A549 (cell line): ENCODE measurements at regions not wholly inside any gene's neighbourhood (a gene's known extent, or its start where the extent isn't known, plus 50 kb on each side); places are given as distances from the start of the nearest gene placed in this dataset.

Experiments used
- ELK1 ChIP-seq: fragments of 150-350 bp; IDR thresholded peaks from 2 replicates; pipeline ENCODE4 v1.6.1; 2014; ENCODE audit warnings: low read depth, mild to moderate bottlenecking, low read length
- RAD21 ChIP-seq, 2 experiments: fragments of >200 bp in 1 of 2; sonication (Bioruptor Twin) in 1 of 2; formaldehyde crosslinking in 1 of 2; IDR thresholded peaks in 1 of 2; conservative IDR thresholded peaks in 1 of 2; 2 replicates in 1 of 2; 3 replicates in 1 of 2; pipeline ENCODE4 v1.6.1; 2012 to 2018; ENCODE audit warnings: inconsistent platforms in 1 of 2
- SMC3 ChIP-seq: fragments of >200 bp; sonication (Bioruptor Twin); formaldehyde crosslinking; IDR thresholded peaks from 3 replicates; pipeline ENCODE4 v1.6.1; 2018; ENCODE audit warnings: inconsistent platforms

GRCh38 chr2:100753881-100754280 lies 66.1 kb upstream of the NPAS2 start:
- TF ChIP-seq ELK1 = no peak
- no peak for TF ChIP-seq RAD21 (conservative IDR thresholded peaks at IDR 0.05 in 1 of 2, IDR thresholded peaks at IDR 0.05 in 1 of 2)
- TF ChIP-seq SMC3 = no peak
